Lower leg skin (tissue), 4 donors: ENCODE measurements at regions not wholly inside any gene's neighbourhood (a gene's known extent, or its start where the extent isn't known, plus 50 kb on each side); places are given as distances from the start of the nearest gene placed in this dataset.

Experiments used
- DNase-seq, 2 donors: peaks; one replicate each; pipeline ENCODE4 v3.0.0-alpha.2; 2019; ENCODE audit warnings: low spot score in 2 of 2
- H3K4me3 ChIP-seq: fragments of 200-600 bp; sonication (generic); 2 replicates; pipeline ENCODE4 v1.5.1; 2017; ENCODE audit warnings: mild to moderate bottlenecking, low read depth; ENCODE audit not compliant: poor library complexity, severe bottlenecking
- POLR2A ChIP-seq, 2 donors: fragments of 450-650 bp; IDR thresholded peaks; one replicate each; pipeline ENCODE4 v1.6.1; 2016 to 2017; ENCODE audit warnings: antibody characterized with exemption in 2 of 2, mild to moderate bottlenecking in 1 of 2, moderate library complexity in 1 of 2
- WGBS, 2 donors: methylation state at CpG; one replicate each; pipeline ENCODE4 v1.1.5; 2018; 5-methylcytosine and 5-hydroxymethylcytosine counted together
- intact Hi-C: fragments of 100-400 bp; cut with DNase I; formaldehyde crosslinking; loops from one replicate; pipeline ENCODE4 v1.15.0; 2023; ENCODE audit warnings: low total_unique reads
- TF ChIP-seq, protein P1 (sequence below), 3 donors: fragments of 450-650 bp; IDR thresholded peaks; one replicate each; pipeline ENCODE4 v1.5.1; 2016; ENCODE audit warnings: antibody characterized with exemption in 3 of 3, mild to moderate bottlenecking in 3 of 3, moderate library complexity in 2 of 3

GRCh38 chr2:240306185-240306584, 129.3 kb upstream of the GPC1 start:
- intact Hi-C loops = no loop called here
- DNase-seq = peak in 1 of 2 donors; percentile 13
- TF ChIP-seq POLR2A (IDR thresholded peaks at IDR 0.05) = no peak
- TF ChIP-seq, protein P1, sequence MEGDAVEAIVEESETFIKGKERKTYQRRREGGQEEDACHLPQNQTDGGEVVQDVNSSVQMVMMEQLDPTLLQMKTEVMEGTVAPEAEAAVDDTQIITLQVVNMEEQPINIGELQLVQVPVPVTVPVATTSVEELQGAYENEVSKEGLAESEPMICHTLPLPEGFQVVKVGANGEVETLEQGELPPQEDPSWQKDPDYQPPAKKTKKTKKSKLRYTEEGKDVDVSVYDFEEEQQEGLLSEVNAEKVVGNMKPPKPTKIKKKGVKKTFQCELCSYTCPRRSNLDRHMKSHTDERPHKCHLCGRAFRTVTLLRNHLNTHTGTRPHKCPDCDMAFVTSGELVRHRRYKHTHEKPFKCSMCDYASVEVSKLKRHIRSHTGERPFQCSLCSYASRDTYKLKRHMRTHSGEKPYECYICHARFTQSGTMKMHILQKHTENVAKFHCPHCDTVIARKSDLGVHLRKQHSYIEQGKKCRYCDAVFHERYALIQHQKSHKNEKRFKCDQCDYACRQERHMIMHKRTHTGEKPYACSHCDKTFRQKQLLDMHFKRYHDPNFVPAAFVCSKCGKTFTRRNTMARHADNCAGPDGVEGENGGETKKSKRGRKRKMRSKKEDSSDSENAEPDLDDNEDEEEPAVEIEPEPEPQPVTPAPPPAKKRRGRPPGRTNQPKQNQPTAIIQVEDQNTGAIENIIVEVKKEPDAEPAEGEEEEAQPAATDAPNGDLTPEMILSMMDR (IDR thresholded peaks at IDR 0.05) = no peak
- 92 to 94% methylated on average over 9 of the region's 9 CpGs for WGBS, 2 donors
- no peak overlapping the region for H3K4me3 ChIP-seq

DNA sequence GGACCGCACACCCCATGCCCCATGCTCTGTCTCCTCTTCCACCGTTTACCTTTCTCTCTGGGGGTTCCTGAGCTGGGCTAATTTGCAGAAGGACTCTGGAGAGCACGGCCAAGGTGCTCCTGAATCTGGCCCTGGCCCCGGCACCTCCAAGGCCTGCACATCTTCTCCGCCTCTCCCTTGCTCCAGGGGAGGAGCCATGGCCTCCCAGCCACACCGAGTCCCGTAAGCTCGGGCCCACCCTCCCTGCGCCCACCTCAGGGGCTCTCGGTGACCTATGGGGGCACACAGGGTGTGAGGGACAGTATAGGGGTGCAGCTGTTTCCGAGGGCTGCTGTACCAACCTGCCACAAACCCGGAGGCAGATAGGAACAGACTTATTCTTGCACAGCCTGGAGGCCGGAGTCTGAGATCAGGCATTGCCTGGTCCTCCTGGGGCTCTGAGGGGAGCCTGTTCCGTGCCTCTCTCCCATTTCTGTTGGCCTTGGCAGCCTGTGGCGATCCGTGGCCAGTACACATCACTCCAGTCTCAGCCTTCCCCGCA, 127.3 kb upstream of the GPC1 start:
- H3K4me3 ChIP-seq = no peak overlapping the region
- DNase-seq = peak in 1 of 2 donors; percentile 71
- intact Hi-C loops = no loop called here
- 87 to 93% methylated on average over 12 to 17 of the region's 17 CpGs for WGBS, 2 donors
- no peak for TF ChIP-seq POLR2A (IDR thresholded peaks at IDR 0.05)
- TF ChIP-seq, protein P1 (IDR thresholded peaks at IDR 0.05) = no peak

DNA sequence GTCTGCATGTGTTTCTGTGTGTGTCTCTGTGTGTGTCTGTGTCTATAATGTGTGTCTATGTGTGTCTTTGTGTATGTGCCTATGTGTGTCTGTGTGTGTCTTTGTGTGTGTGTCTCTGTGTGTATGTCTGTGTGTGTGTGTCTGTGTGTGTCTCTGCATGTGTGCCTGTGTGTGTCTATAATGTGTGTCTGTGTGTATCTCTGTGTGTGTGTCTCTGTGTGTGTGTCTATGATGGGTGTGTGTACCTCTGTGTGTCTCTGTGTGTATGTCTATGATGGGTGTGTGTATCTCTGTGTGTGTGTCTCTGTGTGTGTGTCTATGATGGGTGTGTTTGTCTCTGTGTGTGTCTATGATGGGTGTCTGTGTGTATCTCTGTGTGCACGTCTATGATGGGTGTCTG, 126.2 kb upstream of the GPC1 start:
- peak in 1 of 2 donors; percentile 13 for DNase-seq
- intact Hi-C loops = no loop called here
- TF ChIP-seq, protein P1 (IDR thresholded peaks at IDR 0.05) = peak in 1 of 3 donors; percentile 34
- TF ChIP-seq POLR2A (IDR thresholded peaks at IDR 0.05) = no peak
- WGBS, 2 donors = 68 to 72% methylated on average over 1 of the region's 1 CpG
- no peak overlapping the region for H3K4me3 ChIP-seq

DNA sequence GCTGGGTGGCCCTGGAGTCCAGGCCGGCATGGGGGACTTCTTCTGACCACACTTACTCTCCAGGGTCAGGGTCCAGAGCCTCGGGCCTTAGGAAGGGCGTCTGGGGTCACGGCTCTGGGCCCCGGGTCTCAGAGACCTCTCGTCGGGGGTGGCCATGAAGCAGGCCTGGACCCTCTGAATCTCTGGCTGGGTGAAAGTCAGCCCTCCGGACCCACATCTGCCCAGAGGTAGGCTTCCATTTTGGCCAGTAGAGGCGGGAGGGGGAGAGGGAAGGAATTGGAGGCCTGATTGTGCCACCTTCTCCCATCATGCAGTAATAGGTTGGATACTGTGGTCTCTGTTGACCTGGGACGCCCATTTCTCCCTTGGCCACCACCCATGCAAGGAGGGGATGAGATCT, 125.3 kb upstream of the GPC1 start:
- TF ChIP-seq, protein P1 (IDR thresholded peaks at IDR 0.05) = no peak
- H3K4me3 ChIP-seq = no peak overlapping the region
- intact Hi-C loops = no loop called here
- WGBS, 2 donors = 90 to 93% methylated on average over 9 to 10 of the region's 10 CpGs
- DNase-seq = peak in 1 of 2 donors; percentile 48

DNA sequence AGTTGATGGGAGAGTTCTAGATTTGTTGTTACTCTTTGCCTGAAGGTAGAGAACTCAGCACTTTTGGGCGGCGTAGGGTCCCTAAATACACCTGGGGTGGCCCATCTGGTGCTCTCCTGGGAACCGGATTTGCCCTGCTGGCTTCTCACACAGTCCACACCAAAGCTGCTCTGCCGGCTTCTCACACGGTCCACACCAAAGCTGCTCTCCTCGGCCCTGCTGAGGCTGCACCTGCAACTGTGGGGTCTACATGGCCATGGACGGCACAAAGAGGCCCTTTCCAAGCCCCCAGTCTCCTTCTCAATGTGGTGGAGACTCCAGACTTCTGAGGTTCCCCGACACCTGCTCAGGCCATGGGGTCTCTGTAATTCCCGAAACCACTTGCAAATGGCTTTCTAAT, 124.8 kb upstream of the GPC1 start:
- WGBS, 2 donors = 94 to 96% methylated on average over 9 of the region's 9 CpGs
- TF ChIP-seq, protein P1 (IDR thresholded peaks at IDR 0.05) = no peak
- TF ChIP-seq POLR2A (IDR thresholded peaks at IDR 0.05) = no peak
- DNase-seq = peak in 1 of 2 donors; percentile 78
- no peak overlapping the region for H3K4me3 ChIP-seq
- intact Hi-C loops = no loop called here

DNA sequence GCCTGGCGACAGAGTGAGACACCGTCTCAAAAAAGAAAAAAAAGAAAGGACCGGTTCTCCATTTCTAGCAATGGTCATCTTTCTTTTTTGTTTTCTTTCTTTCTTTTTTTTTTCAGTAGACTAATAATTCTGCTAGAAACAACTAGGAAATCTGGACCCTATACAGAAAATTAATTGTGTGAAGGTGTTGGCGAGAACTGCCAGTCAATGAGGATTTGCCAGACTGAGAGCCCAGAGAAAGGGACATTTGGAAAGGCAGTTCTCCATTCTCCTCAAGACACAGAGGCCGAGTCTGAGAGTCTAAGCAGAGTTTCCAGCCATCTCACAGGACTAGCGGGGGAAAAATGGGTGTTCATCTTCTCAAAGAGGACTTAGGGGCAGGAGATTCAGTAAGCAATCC, 123.6 kb upstream of the GPC1 start:
- no peak overlapping the region for H3K4me3 ChIP-seq
- DNase-seq = no peak
- 87 to 92% methylated on average over 6 of the region's 6 CpGs for WGBS, 2 donors
- TF ChIP-seq, protein P1 (IDR thresholded peaks at IDR 0.05) = no peak
- no peak for TF ChIP-seq POLR2A (IDR thresholded peaks at IDR 0.05)
- intact Hi-C loops = no loop called here
